OCI-LY1 (cell line): ENCODE measurements at regions not wholly inside any gene's neighbourhood (a gene's known extent, or its start where the extent isn't known, plus 50 kb on each side); places are given as distances from the start of the nearest gene placed in this dataset.

Source experiments
- CTCF ChIP-seq: fragments of 200-600 bp; sonication (generic), shearing (Covaris generic); IDR thresholded peaks from 2 replicates; pipeline ENCODE4 v1.5.1; 2017; ENCODE audit warnings: mild to moderate bottlenecking, antibody characterized with exemption, low read length, moderate library complexity, mixed read lengths
- EZH2 ChIP-seq: fragments of 200-600 bp; sonication (generic), shearing (Covaris generic); IDR thresholded peaks from 2 replicates; pipeline ENCODE4 v1.8.0; 2017; ENCODE audit warnings: borderline replicate concordance, mixed run types, mild to moderate bottlenecking, antibody characterized with exemption, low read length, moderate library complexity, mixed read lengths

- no peak for TF ChIP-seq CTCF
- TF ChIP-seq EZH2: no peak
Observed at GRCh38 chr4:43690116-43690515, 758.5 kb downstream of the KCTD8 start.
